RWPE2 (cell line): ENCODE measurements at regions not wholly inside any gene's neighbourhood (a gene's known extent, or its start where the extent isn't known, plus 50 kb on each side); places are given as distances from the start of the nearest gene placed in this dataset.

ENCODE experiments used
- ATAC-seq: fragments of 200-7000 bp; cut with Tn5 transposase; 3 replicates; pipeline ENCODE4 v1.9.1; 2021; ENCODE audit warnings: low read depth
- DNase-seq: peaks from one replicate; pipeline ENCODE4 v3.0.0-alpha.2; 2020; ENCODE audit warnings: low spot score
- H3K27ac ChIP-seq: fragments of 450-650 bp; 2 replicates; pipeline ENCODE4 v1.5.1; 2017; ENCODE audit warnings: mild to moderate bottlenecking; ENCODE audit not compliant: poor library complexity, severe bottlenecking
- H3K27me3 ChIP-seq: fragments of 250-450 bp; sonication (Bioruptor Pico); 2 replicates; pipeline ENCODE4 v1.5.1; 2021; ENCODE audit warnings: mild to moderate bottlenecking, moderate library complexity; ENCODE audit not compliant: insufficient read depth, poor library complexity, severe bottlenecking
- H3K36me3 ChIP-seq: fragments of 250-450 bp; sonication (Bioruptor Pico); 2 replicates; pipeline ENCODE4 v1.5.1; 2020; ENCODE audit warnings: low read depth, mild to moderate bottlenecking, moderate library complexity
- H3K4me1 ChIP-seq: fragments of 250-450 bp; sonication (Bioruptor Pico); 2 replicates; pipeline ENCODE4 v1.5.1; 2021; ENCODE audit warnings: mild to moderate bottlenecking, moderate library complexity; ENCODE audit not compliant: insufficient read depth, poor library complexity, severe bottlenecking
- H3K4me3 ChIP-seq: fragments of 250-450 bp; sonication (Bioruptor Pico); 2 replicates; pipeline ENCODE4 v1.5.1; 2021; ENCODE audit warnings: mild to moderate bottlenecking, moderate library complexity; ENCODE audit not compliant: severe bottlenecking
- H3K9me3 ChIP-seq: fragments of 250-450 bp; sonication (Bioruptor Pico); 2 replicates; pipeline ENCODE4 v1.5.1; 2021; ENCODE audit warnings: mild to moderate bottlenecking, moderate library complexity; ENCODE audit not compliant: severe bottlenecking
- TF ChIP-seq, protein P1 (sequence below): fragments of 450-650 bp; IDR thresholded peaks from one replicate; pipeline ENCODE4 v1.5.1; 2017; ENCODE audit warnings: mild to moderate bottlenecking, moderate library complexity; ENCODE audit not compliant: poor library complexity, severe bottlenecking

DNA sequence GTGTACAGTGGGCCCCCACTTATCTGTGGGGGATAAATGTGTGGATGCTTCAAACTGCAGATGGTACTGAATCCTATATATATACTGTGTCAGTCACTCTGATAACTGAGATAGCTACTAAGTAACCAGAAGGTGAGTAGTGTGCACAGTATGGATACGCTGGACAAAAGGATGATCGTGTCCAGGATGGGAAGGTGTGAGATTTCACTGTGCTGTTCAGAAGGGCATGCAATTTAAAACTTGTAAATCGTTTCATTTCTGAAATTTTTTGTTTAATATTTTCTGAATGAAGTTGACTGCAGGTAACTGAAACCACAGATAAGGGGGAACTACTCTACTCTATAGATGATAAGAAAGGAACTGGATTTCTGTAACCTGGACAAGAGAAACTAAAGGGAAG lies 52.1 kb upstream of the SESN3 start:
- H3K4me1 ChIP-seq: peaks cover 17% of the 10 kb centered on the region
- no peak for ATAC-seq
- H3K9me3 ChIP-seq: no peaks in the 10 kb centered on the region
- no peak for DNase-seq
- TF ChIP-seq, protein P1, sequence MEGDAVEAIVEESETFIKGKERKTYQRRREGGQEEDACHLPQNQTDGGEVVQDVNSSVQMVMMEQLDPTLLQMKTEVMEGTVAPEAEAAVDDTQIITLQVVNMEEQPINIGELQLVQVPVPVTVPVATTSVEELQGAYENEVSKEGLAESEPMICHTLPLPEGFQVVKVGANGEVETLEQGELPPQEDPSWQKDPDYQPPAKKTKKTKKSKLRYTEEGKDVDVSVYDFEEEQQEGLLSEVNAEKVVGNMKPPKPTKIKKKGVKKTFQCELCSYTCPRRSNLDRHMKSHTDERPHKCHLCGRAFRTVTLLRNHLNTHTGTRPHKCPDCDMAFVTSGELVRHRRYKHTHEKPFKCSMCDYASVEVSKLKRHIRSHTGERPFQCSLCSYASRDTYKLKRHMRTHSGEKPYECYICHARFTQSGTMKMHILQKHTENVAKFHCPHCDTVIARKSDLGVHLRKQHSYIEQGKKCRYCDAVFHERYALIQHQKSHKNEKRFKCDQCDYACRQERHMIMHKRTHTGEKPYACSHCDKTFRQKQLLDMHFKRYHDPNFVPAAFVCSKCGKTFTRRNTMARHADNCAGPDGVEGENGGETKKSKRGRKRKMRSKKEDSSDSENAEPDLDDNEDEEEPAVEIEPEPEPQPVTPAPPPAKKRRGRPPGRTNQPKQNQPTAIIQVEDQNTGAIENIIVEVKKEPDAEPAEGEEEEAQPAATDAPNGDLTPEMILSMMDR: no peak
- H3K27me3 ChIP-seq: no peaks in the 10 kb centered on the region
- H3K27ac ChIP-seq: no peak overlapping the region
- H3K4me3 ChIP-seq: no peak overlapping the region
- no peaks in the 10 kb centered on the region for H3K36me3 ChIP-seq

DNA sequence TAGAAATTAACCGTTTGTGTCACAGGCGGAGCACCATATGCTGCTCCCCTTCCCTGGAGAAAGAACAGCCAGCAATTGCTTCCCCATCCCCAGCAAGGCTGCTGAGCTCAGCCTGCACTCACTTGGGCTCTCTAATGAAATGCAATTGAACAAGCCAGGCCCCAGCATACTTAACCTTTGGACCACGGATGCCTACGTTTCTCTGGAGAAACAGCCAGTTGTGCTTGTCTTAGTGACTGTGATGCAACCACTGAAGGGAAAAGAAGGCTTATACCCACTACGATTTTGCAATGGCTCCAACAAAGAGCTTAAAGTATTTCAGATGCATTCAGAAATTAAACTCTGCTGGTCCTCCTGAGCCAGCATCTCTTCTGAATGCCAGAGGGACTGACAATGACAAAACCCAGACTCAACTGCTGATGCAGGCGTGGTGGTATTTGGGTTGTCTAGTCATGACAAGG lies 51.3 kb upstream of the SESN3 start:
- DNase-seq (no peak), ATAC-seq (no peak)

More for the DNA sequence above, 51.3 kb upstream of the SESN3 start:
- H3K27me3 ChIP-seq: no peaks in the 10 kb centered on the region
- H3K9me3 ChIP-seq: no peaks in the 10 kb centered on the region
- no peaks in the 10 kb centered on the region for H3K36me3 ChIP-seq
- no peak overlapping the region for H3K27ac ChIP-seq
- TF ChIP-seq, protein P1: no peak
- no peak overlapping the region for H3K4me3 ChIP-seq
- H3K4me1 ChIP-seq: peaks cover 17% of the 10 kb centered on the region
